HepG2 (cell line): ENCODE measurements at regions not wholly inside any gene's neighbourhood (a gene's known extent, or its start where the extent isn't known, plus 50 kb on each side); places are given as distances from the start of the nearest gene placed in this dataset.

Experiments used
- ATAC-seq: fragments of 200-7000 bp; cut with Tn5 transposase; 3 replicates; pipeline ENCODE4 v1.9.1; 2020; ENCODE audit warnings: mild to moderate bottlenecking, moderate library complexity
- BruUV-seq: library from RNA; stranded (reverse); fragments of 400-500 nt; replicated peaks from 2 replicates; lab custom pipeline; 2021; lab: Mats Ljungman, UMichigan
- CTCF ChIA-PET: fragments of 300-600 bp; formaldehyde crosslinking; extraction: SDS; loops from one replicate; lab custom pipeline; 2021; ENCODE audit warnings: low total read pairs, inconsistent platforms, low intra/inter-chr PET ratio; lab: Yijun Ruan, JAX
- POLR2A ChIA-PET: fragments of 350-600 bp; sonication (Branson Sonifier 250); formaldehyde crosslinking; loops from one replicate; lab custom pipeline; 2020; ENCODE audit warnings: antibody characterized with exemption, inconsistent platforms; lab: Yijun Ruan, JAX
- DNase-seq: peaks from one replicate; pipeline ENCODE4 v3.0.0-alpha.2; 2015; ENCODE audit warnings: low spot score
- FAIRE-seq: peaks from 3 replicates; lab custom pipeline; 2011; peaks lifted over from hg19 to GRCh38; lab: Jason Lieb, UNC
- H2AFZ ChIP-seq: one replicate; pipeline ENCODE4 v1.6.1; 2011; ENCODE audit warnings: low read length, inconsistent platforms
- H3K27ac ChIP-seq: fragments of 300-600 bp; 3 replicates; pipeline ENCODE4 v1.8.0; 2011; ENCODE audit warnings: mixed run types, mild to moderate bottlenecking, mixed read lengths, low read length, inconsistent platforms; ENCODE audit not compliant: insufficient read depth; ENCODE audit errors: extremely low read length
- H3K27me3 ChIP-seq, 2 experiments: fragments of 200-600 bp in 1 of 2; 2 replicates in 1 of 2; 3 replicates in 1 of 2; pipeline versions ENCODE4 v1.6.0 to v1.8.0; 2011; ENCODE audit warnings: low read length in 2 of 2, mild to moderate bottlenecking in 2 of 2, moderate library complexity in 2 of 2, inconsistent platforms in 1 of 2; ENCODE audit not compliant: insufficient read depth in 2 of 2, control insufficient read depth in 1 of 2
- H3K36me3 ChIP-seq, 2 experiments: fragments of 200-600 bp in 1 of 2; replicated peaks in 1 of 2; 2 replicates in 1 of 2; 3 replicates in 1 of 2; pipeline versions ENCODE4 v1.5.1 to v1.8.0; 2011; ENCODE audit warnings: low read length in 2 of 2, inconsistent platforms in 1 of 2; ENCODE audit not compliant: insufficient read depth in 2 of 2, control insufficient read depth in 1 of 2
- H3K4me1 ChIP-seq: 2 replicates; pipeline ENCODE4 v1.5.1; 2012; ENCODE audit warnings: low read length, inconsistent platforms; ENCODE audit not compliant: insufficient read depth
- H3K4me2 ChIP-seq: 2 replicates; pipeline ENCODE4 v1.6.0; 2011; ENCODE audit warnings: low read depth, low read length, inconsistent platforms
- H3K4me3 ChIP-seq, 3 experiments: fragments of 200-600 bp in 1 of 3; sonication (generic), shearing (Covaris generic) in 1 of 3; replicated peaks in 1 of 3; 2 replicates each; pipeline ENCODE4 v1.5.1; 2011 to 2016; ENCODE audit warnings: low read length in 3 of 3, inconsistent platforms in 2 of 3, low read depth in 2 of 3, mild to moderate bottlenecking in 2 of 3, control low read depth in 1 of 3, mixed read lengths in 1 of 3; ENCODE audit not compliant: insufficient read depth in 1 of 3
- H3K79me2 ChIP-seq: one replicate; pipeline ENCODE4 v1.6.1; 2011; ENCODE audit warnings: low read length, inconsistent platforms; ENCODE audit not compliant: insufficient read depth
- H3K9ac ChIP-seq: 2 replicates; pipeline ENCODE4 v1.6.0; 2011; ENCODE audit warnings: mild to moderate bottlenecking, low read depth, low read length, inconsistent platforms; ENCODE audit not compliant: insufficient read depth
- H3K9me3 ChIP-seq: 2 replicates; pipeline ENCODE4 v1.5.1; 2012; ENCODE audit warnings: mild to moderate bottlenecking, low read length
- H4K20me1 ChIP-seq: 2 replicates; pipeline ENCODE4 v1.6.0; 2011; ENCODE audit warnings: inconsistent platforms, mild to moderate bottlenecking, low read length, moderate library complexity; ENCODE audit not compliant: insufficient read depth
- ARHGAP35 ChIP-seq: sonication (generic); formaldehyde crosslinking; IDR thresholded peaks from 2 replicates; pipeline ENCODE4 v1.9.0; 2022; ENCODE audit warnings: mild to moderate bottlenecking, inconsistent platforms, moderate library complexity, missing genetic modification reagents, borderline replicate concordance
- CSRNP2 ChIP-seq: sonication (generic); formaldehyde crosslinking; conservative IDR thresholded peaks from 2 replicates; pipeline ENCODE4 v1.8.0; 2022; ENCODE audit warnings: low read depth, missing genetic modification reagents
- ELF1 ChIP-seq: sonication (generic); formaldehyde crosslinking; IDR thresholded peaks from 2 replicates; pipeline ENCODE4 v1.4.0; 2020; ENCODE audit warnings: missing genetic modification reagents
- GPN1 ChIP-seq: sonication (generic); formaldehyde crosslinking; IDR thresholded peaks from 2 replicates; pipeline ENCODE4 v1.5.1; 2020; ENCODE audit warnings: missing genetic modification reagents, borderline replicate concordance
- LRRFIP1 ChIP-seq: sonication (generic); formaldehyde crosslinking; conservative IDR thresholded peaks from 2 replicates; pipeline ENCODE4 v1.4.0; 2020; ENCODE audit warnings: missing genetic modification reagents
- NPAS2 ChIP-seq: sonication (generic); formaldehyde crosslinking; IDR thresholded peaks from 2 replicates; pipeline ENCODE4 v1.8.0; 2022; ENCODE audit warnings: mild to moderate bottlenecking, missing genetic modification reagents, borderline replicate concordance
- RXRA ChIP-seq: sonication (generic); formaldehyde crosslinking; IDR thresholded peaks from 2 replicates; pipeline ENCODE4 v1.5.1; 2020; ENCODE audit warnings: missing genetic modification reagents
- SAFB2 ChIP-seq: sonication (generic); formaldehyde crosslinking; IDR thresholded peaks from 2 replicates; pipeline ENCODE4 v1.5.1; 2020; ENCODE audit warnings: missing genetic modification reagents, low read depth, mild to moderate bottlenecking, borderline replicate concordance
- YY1 ChIP-seq: IDR thresholded peaks from 2 replicates; pipeline ENCODE4 v1.6.1; 2011; ENCODE audit warnings: low read length, low read depth, moderate library complexity, mild to moderate bottlenecking; ENCODE audit not compliant: insufficient read depth, insufficient replicate concordance
- ZNF343 ChIP-seq: sonication (generic); formaldehyde crosslinking; IDR thresholded peaks from 2 replicates; pipeline ENCODE4 v1.4.0; 2020; ENCODE audit warnings: mild to moderate bottlenecking, missing genetic modification reagents
- ZNF362 ChIP-seq: sonication (generic); formaldehyde crosslinking; IDR thresholded peaks from 2 replicates; pipeline ENCODE4 v1.4.0; 2020; ENCODE audit warnings: missing genetic modification reagents, mild to moderate bottlenecking, borderline replicate concordance
- ZNF703 ChIP-seq: sonication (generic); formaldehyde crosslinking; IDR thresholded peaks from 2 replicates; pipeline ENCODE4 v1.5.1; 2020; ENCODE audit warnings: missing genetic modification reagents, mild to moderate bottlenecking, moderate library complexity, borderline replicate concordance
- WGBS: methylation state at CpG from one replicate; pipeline ENCODE4 v1.1.6; 2017; ENCODE audit warnings: low lambda C conversion rate; 5-methylcytosine and 5-hydroxymethylcytosine counted together
- in situ Hi-C: cut with HindIII; loops from 2 replicates; pipeline ENCODE4 v1.10.0; 2017; ENCODE audit warnings: low pct_unique_long_range_greater_than_20kb; ENCODE audit not compliant: extremely low pct_ligation_motif_present
- intact Hi-C: fragments of 100-400 bp; cut with micrococcal nuclease; formaldehyde crosslinking; loops from one replicate; pipeline ENCODE4 v1.10.0; 2022; ENCODE audit not compliant: unreplicated experiment
- TF ChIP-seq, protein P1 (sequence below): sonication (generic); formaldehyde crosslinking; IDR thresholded peaks from 2 replicates; pipeline ENCODE4 v1.4.0; 2020; ENCODE audit warnings: missing genetic modification reagents
- TF ChIP-seq, protein P2 (sequence below): sonication (generic); formaldehyde crosslinking; IDR thresholded peaks from 2 replicates; pipeline ENCODE4 v1.8.0; 2022; ENCODE audit warnings: mild to moderate bottlenecking, missing genetic modification reagents
- TF ChIP-seq, protein P3 (sequence below): sonication (generic); formaldehyde crosslinking; IDR thresholded peaks from 2 replicates; pipeline ENCODE4 v1.9.0; 2021; ENCODE audit warnings: missing genetic modification reagents, mild to moderate bottlenecking, borderline replicate concordance

- CTCF ChIA-PET: no interaction called here
- WGBS: 9% methylated on average over 2 of the region's 2 CpGs
- TF ChIP-seq, protein P1, sequence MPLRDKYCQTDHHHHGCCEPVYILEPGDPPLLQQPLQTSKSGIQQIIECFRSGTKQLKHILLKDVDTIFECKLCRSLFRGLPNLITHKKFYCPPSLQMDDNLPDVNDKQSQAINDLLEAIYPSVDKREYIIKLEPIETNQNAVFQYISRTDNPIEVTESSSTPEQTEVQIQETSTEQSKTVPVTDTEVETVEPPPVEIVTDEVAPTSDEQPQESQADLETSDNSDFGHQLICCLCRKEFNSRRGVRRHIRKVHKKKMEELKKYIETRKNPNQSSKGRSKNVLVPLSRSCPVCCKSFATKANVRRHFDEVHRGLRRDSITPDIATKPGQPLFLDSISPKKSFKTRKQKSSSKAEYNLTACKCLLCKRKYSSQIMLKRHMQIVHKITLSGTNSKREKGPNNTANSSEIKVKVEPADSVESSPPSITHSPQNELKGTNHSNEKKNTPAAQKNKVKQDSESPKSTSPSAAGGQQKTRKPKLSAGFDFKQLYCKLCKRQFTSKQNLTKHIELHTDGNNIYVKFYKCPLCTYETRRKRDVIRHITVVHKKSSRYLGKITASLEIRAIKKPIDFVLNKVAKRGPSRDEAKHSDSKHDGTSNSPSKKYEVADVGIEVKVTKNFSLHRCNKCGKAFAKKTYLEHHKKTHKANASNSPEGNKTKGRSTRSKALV (CRISPR knock-in tag): no peak
- TF ChIP-seq ZNF703 (CRISPR knock-in tag) (no peak), RXRA (CRISPR knock-in tag) (no peak), YY1 (no peak), SAFB2 (CRISPR knock-in tag) (no peak), ELF1 (CRISPR knock-in tag) (no peak), ZNF362 (CRISPR knock-in tag) (no peak), GPN1 (CRISPR knock-in tag) (no peak), ZNF343 (CRISPR knock-in tag) (no peak), LRRFIP1 (CRISPR knock-in tag) (no peak), NPAS2 (CRISPR knock-in tag) (no peak), CSRNP2 (no peak), ARHGAP35 (CRISPR knock-in tag) (no peak)
- TF ChIP-seq, protein P2, sequence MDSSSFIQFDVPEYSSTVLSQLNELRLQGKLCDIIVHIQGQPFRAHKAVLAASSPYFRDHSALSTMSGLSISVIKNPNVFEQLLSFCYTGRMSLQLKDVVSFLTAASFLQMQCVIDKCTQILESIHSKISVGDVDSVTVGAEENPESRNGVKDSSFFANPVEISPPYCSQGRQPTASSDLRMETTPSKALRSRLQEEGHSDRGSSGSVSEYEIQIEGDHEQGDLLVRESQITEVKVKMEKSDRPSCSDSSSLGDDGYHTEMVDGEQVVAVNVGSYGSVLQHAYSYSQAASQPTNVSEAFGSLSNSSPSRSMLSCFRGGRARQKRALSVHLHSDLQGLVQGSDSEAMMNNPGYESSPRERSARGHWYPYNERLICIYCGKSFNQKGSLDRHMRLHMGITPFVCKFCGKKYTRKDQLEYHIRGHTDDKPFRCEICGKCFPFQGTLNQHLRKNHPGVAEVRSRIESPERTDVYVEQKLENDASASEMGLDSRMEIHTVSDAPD (CRISPR knock-in tag): no peak
- TF ChIP-seq, protein P3, sequence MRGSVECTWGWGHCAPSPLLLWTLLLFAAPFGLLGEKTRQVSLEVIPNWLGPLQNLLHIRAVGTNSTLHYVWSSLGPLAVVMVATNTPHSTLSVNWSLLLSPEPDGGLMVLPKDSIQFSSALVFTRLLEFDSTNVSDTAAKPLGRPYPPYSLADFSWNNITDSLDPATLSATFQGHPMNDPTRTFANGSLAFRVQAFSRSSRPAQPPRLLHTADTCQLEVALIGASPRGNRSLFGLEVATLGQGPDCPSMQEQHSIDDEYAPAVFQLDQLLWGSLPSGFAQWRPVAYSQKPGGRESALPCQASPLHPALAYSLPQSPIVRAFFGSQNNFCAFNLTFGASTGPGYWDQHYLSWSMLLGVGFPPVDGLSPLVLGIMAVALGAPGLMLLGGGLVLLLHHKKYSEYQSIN (CRISPR knock-in tag): no peak
These were observed 420.4 kb upstream of the DCN start for GRCh38 chr12:91603060-91603459.

More at GRCh38 chr12:91603060-91603459, 420.4 kb upstream of the DCN start:
- no peak for FAIRE-seq
- no peak overlapping the region for H3K27ac ChIP-seq
- no TSS peak for BruUV-seq
- in situ Hi-C loops: no loop called here
- no peak overlapping the region for H2AFZ ChIP-seq
- no peak overlapping the region for H3K4me3 ChIP-seq
- no peaks in the 10 kb centered on the region for H3K79me2 ChIP-seq
- H3K9me3 ChIP-seq: no peaks in the 10 kb centered on the region
- POLR2A ChIA-PET: no interaction called here
- no peaks in the 10 kb centered on the region for H3K36me3 ChIP-seq
- no peak overlapping the region for H3K9ac ChIP-seq
- H3K4me2 ChIP-seq: no peak overlapping the region
- intact Hi-C loops: no loop called here
- no peak for DNase-seq
- no peak for ATAC-seq
- no peaks in the 10 kb centered on the region for H3K27me3 ChIP-seq
- H3K4me1 ChIP-seq: no peaks in the 10 kb centered on the region
- no peaks in the 10 kb centered on the region for H4K20me1 ChIP-seq
